MM.1S (cell line): ENCODE measurements at regions not wholly inside any gene's neighbourhood (a gene's known extent, or its start where the extent isn't known, plus 50 kb on each side); places are given as distances from the start of the nearest gene placed in this dataset.

Experiments
- DNase-seq: peaks from one replicate; pipeline ENCODE4 v3.0.0-alpha.2; 2015
- H2AFZ ChIP-seq: fragments of 300-600 bp; sonication (generic); 2 replicates; pipeline ENCODE4 v1.6.0; 2016; ENCODE audit warnings: antibody characterized with exemption, low read length
- H3F3A ChIP-seq: fragments of 300-600 bp; sonication (generic); 2 replicates; pipeline ENCODE4 v1.6.1; 2016; ENCODE audit warnings: mild to moderate bottlenecking, antibody characterized with exemption, low read length, moderate library complexity, mixed read lengths; ENCODE audit not compliant: insufficient read depth
- H3K27ac ChIP-seq: fragments of 300-600 bp; sonication (generic); 2 replicates; pipeline ENCODE4 v1.5.1; 2016; ENCODE audit warnings: mild to moderate bottlenecking, low read length
- H3K27me3 ChIP-seq: fragments of 300-600 bp; sonication (generic); replicated peaks from 2 replicates; pipeline ENCODE4 v1.6.0; 2016; ENCODE audit warnings: low read length; ENCODE audit not compliant: insufficient read depth
- H3K36me3 ChIP-seq: fragments of 300-600 bp; sonication (generic); replicated peaks from 2 replicates; pipeline ENCODE4 v1.6.1; 2016; ENCODE audit warnings: mild to moderate bottlenecking, low read length, mixed read lengths; ENCODE audit not compliant: insufficient read depth
- H3K4me1 ChIP-seq: fragments of 300-600 bp; sonication (generic); 2 replicates; pipeline ENCODE4 v1.6.1; 2016; ENCODE audit warnings: low read length, mixed read lengths
- H3K4me2 ChIP-seq: fragments of 300-600 bp; sonication (generic); 2 replicates; pipeline ENCODE4 v1.6.0; 2016; ENCODE audit warnings: low read depth, low read length
- H3K4me3 ChIP-seq: fragments of 300-600 bp; sonication (generic); 2 replicates; pipeline ENCODE4 v1.5.1; 2016; ENCODE audit warnings: low read length, mixed read lengths
- H3K79me2 ChIP-seq: fragments of 300-600 bp; sonication (generic); 2 replicates; pipeline ENCODE4 v1.6.1; 2016; ENCODE audit warnings: mixed run types, low read length, mixed read lengths
- H3K9ac ChIP-seq: fragments of 300-600 bp; sonication (generic); 2 replicates; pipeline ENCODE4 v1.6.1; 2016; ENCODE audit warnings: low read length, mixed read lengths
- H3K9me2 ChIP-seq: fragments of 300-600 bp; sonication (generic); replicated peaks from 2 replicates; pipeline ENCODE4 v1.6.1; 2016; ENCODE audit warnings: mild to moderate bottlenecking, low read length, mixed read lengths; ENCODE audit not compliant: insufficient read depth
- H3K9me3 ChIP-seq: fragments of 300-600 bp; sonication (generic); replicated peaks from 2 replicates; pipeline ENCODE4 v1.6.1; 2016; ENCODE audit warnings: mild to moderate bottlenecking, low read length, mixed read lengths; ENCODE audit not compliant: insufficient read depth
- H4K20me1 ChIP-seq: fragments of 300-600 bp; sonication (generic); 2 replicates; pipeline ENCODE4 v1.6.1; 2016; ENCODE audit warnings: mild to moderate bottlenecking, low read length, moderate library complexity, mixed read lengths; ENCODE audit not compliant: insufficient read depth
- EZH2 ChIP-seq: fragments of 300-600 bp; sonication (generic); optimal IDR thresholded peaks from 2 replicates; pipeline ENCODE3; 2017; ENCODE audit warnings: low read depth, mild to moderate bottlenecking, antibody characterized with exemption, low read length, mixed read lengths
- EZH2phosphoT487 ChIP-seq: fragments of 300-600 bp; sonication (generic); IDR thresholded peaks from 2 replicates; pipeline ENCODE4 v1.6.1; 2018; ENCODE audit warnings: antibody characterized with exemption, low read length
- TF ChIP-seq, protein P1 (sequence below): fragments of 300-600 bp; sonication (generic); IDR thresholded peaks from 2 replicates; pipeline ENCODE4 v1.5.1; 2016; ENCODE audit warnings: antibody characterized with exemption, low read length, mixed read lengths

DNA sequence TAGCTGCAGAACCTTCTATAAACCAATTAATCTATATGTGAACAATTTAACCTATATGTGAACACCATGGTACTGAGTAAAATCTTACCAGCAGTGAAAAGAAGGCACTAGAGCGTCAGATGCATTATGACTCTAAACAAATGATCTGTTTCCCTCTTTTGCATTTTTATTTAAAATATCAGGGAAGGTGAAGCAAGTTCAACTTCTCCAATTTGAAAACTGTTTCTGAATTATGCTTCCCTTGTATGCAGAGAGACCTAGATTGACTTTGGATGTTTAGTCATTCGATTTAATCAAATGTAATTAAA lies 80.9 kb downstream of the DAD1 start:
- Histone ChIP-seq H3K4me1 (no peaks in the 10 kb centered on the region), H3K9ac (no peak overlapping the region), H3K9me2 (no peaks in the 10 kb centered on the region), H3K36me3 (no peaks in the 10 kb centered on the region), H3K27me3 (no peaks in the 10 kb centered on the region), H3K4me3 (no peak overlapping the region), H2AFZ (no peak overlapping the region), H3K79me2 (no peaks in the 10 kb centered on the region), H3F3A (no peaks in the 10 kb centered on the region), H4K20me1 (no peaks in the 10 kb centered on the region), H3K27ac (no peak overlapping the region), H3K4me2 (no peak overlapping the region), H3K9me3 (no peaks in the 10 kb centered on the region)
- no peak for DNase-seq
- no peak for TF ChIP-seq EZH2phosphoT487

DNA sequence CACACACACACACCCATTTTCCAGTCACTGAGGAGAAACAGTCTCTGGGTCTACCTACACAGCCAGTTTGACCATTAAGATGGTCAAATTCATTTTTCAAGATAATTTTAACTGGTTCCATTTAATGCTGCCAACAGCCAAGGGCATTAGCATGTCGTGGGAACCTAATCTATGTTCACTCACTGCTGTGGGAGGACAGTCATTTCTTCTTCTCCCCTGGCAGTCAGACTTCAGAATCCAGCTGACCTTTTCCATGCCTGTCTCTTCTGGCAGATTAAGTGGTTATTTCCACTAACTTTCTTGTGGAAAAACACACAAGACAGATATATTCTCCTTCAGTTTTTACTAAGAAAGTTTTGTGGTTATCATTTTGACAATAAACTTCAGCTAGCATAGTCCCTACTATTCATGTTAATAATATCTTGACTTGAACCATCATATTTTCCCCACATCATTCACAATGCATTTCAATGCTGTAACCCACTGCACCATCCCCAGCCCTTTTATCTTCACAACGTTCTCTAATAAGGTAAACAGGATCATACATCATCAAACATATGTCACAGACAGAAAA lies 82.2 kb downstream of the DAD1 start:
- H3K9ac ChIP-seq, result no peak overlapping the region
- H3K79me2 ChIP-seq, result no peaks in the 10 kb centered on the region
- no peaks in the 10 kb centered on the region for H3K4me1 ChIP-seq
- H3K36me3 ChIP-seq, result no peaks in the 10 kb centered on the region
- H3K9me3 ChIP-seq, result no peaks in the 10 kb centered on the region
- no peak for DNase-seq
- H3K27ac ChIP-seq, result no peak overlapping the region
- H3F3A ChIP-seq, result no peaks in the 10 kb centered on the region
- H3K4me2 ChIP-seq, result no peak overlapping the region
- no peaks in the 10 kb centered on the region for H3K27me3 ChIP-seq
- H3K4me3 ChIP-seq, result no peak overlapping the region
- H3K9me2 ChIP-seq, result no peaks in the 10 kb centered on the region
- no peaks in the 10 kb centered on the region for H4K20me1 ChIP-seq
- TF ChIP-seq EZH2phosphoT487 (no peak), EZH2 (no peak)
- TF ChIP-seq, protein P1, sequence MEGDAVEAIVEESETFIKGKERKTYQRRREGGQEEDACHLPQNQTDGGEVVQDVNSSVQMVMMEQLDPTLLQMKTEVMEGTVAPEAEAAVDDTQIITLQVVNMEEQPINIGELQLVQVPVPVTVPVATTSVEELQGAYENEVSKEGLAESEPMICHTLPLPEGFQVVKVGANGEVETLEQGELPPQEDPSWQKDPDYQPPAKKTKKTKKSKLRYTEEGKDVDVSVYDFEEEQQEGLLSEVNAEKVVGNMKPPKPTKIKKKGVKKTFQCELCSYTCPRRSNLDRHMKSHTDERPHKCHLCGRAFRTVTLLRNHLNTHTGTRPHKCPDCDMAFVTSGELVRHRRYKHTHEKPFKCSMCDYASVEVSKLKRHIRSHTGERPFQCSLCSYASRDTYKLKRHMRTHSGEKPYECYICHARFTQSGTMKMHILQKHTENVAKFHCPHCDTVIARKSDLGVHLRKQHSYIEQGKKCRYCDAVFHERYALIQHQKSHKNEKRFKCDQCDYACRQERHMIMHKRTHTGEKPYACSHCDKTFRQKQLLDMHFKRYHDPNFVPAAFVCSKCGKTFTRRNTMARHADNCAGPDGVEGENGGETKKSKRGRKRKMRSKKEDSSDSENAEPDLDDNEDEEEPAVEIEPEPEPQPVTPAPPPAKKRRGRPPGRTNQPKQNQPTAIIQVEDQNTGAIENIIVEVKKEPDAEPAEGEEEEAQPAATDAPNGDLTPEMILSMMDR, result no peak
- H2AFZ ChIP-seq, result no peak overlapping the region

DNA sequence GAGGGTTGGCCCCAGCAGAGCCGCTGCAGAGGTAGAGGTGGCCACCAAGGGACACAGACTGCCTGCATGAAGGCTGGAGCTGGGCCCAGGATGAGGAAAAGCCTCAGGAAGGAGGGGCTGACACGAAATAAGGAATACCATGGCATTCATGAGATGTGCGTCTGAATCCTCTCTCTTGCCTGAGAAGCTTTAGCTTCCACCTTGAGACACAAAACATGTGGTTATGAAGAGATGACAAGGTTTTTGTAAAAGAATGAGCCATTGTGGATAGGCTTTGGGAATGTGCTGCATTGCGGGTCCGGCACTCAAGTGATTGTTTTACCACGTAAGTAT lies 82.7 kb downstream of the DAD1 start:
- Histone ChIP-seq H3K27ac (no peak overlapping the region), H3K79me2 (no peaks in the 10 kb centered on the region), H3K4me2 (no peak overlapping the region), H4K20me1 (no peaks in the 10 kb centered on the region), H3F3A (no peaks in the 10 kb centered on the region), H3K9me3 (no peaks in the 10 kb centered on the region), H2AFZ (no peak overlapping the region), H3K4me3 (no peak overlapping the region), H3K27me3 (no peaks in the 10 kb centered on the region), H3K36me3 (no peaks in the 10 kb centered on the region), H3K4me1 (no peaks in the 10 kb centered on the region), H3K9me2 (no peaks in the 10 kb centered on the region), H3K9ac (no peak overlapping the region)
- DNase-seq, result no peak
- TF ChIP-seq EZH2, result no peak

DNA sequence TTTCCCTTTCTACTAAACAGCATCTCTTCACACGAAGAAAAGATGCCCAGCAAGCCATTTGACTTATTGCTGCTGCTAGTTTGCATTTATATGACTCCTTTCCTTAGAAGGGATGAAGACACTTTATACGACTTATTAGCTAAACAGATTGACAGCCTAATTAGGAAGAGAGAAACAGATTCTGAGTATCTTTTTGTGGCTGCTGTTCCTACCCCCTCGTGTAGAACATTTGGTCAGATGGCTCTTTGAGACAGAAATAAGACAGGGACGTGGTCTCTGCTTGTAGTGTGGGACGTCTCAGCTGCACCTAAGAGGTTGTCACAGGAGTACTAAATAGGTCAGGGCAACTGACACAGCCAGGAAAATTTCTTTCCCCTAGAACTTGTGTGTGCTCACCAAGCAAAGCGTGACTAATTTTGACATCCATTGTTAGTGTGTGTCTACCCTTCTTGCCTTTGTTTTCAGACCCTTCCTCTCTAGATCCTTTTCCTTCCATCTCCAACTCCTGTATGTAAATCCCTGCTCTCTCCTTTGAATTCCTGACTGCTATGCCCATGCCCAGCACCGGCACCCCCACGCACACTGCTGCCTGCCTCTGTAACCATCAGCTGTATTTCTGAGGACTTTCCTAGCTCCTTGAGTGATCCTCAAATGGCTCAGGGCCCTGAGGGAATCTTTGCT lies 83.2 kb downstream of the DAD1 start:
- Histone ChIP-seq H3K4me1 (no peaks in the 10 kb centered on the region), H3K4me2 (no peak overlapping the region), H3K9me2 (no peaks in the 10 kb centered on the region), H3K4me3 (no peak overlapping the region), H3K9ac (no peak overlapping the region), H2AFZ (no peak overlapping the region), H4K20me1 (no peaks in the 10 kb centered on the region), H3K27me3 (no peaks in the 10 kb centered on the region), H3K79me2 (no peaks in the 10 kb centered on the region), H3K36me3 (no peaks in the 10 kb centered on the region), H3K27ac (no peak overlapping the region), H3F3A (no peaks in the 10 kb centered on the region), H3K9me3 (no peaks in the 10 kb centered on the region)
- DNase-seq, result no peak
- TF ChIP-seq EZH2phosphoT487 (no peak), EZH2 (no peak)
- TF ChIP-seq, protein P1, result no peak
